GM23248 (cell line): ENCODE measurements at regions not wholly inside any gene's neighbourhood (a gene's known extent, or its start where the extent isn't known, plus 50 kb on each side); places are given as distances from the start of the nearest gene placed in this dataset.

Experiments
- DNase-seq: peaks from one replicate; pipeline ENCODE4 v3.0.0-alpha.2; 2015
- H2AFZ ChIP-seq: fragments of 200-600 bp; sonication (generic); 2 replicates; pipeline ENCODE4 v1.6.1; 2016; ENCODE audit warnings: antibody characterized with exemption
- H3F3A ChIP-seq: fragments of 200-600 bp; sonication (generic); 2 replicates; pipeline ENCODE4 v1.6.1; 2016; ENCODE audit warnings: mild to moderate bottlenecking, antibody characterized with exemption, mixed run types; ENCODE audit not compliant: insufficient read depth
- H3K27ac ChIP-seq: fragments of 200-600 bp; sonication (generic); 2 replicates; pipeline ENCODE4 v1.5.1; 2016; ENCODE audit warnings: mild to moderate bottlenecking
- H3K27me3 ChIP-seq: fragments of 200-600 bp; sonication (generic); replicated peaks from 2 replicates; pipeline ENCODE4 v1.6.1; 2016; ENCODE audit warnings: mild to moderate bottlenecking; ENCODE audit not compliant: insufficient read depth
- H3K36me3 ChIP-seq: fragments of 200-600 bp; sonication (generic); 2 replicates; pipeline ENCODE4 v1.6.1; 2016; ENCODE audit warnings: low read depth, mild to moderate bottlenecking
- H3K4me1 ChIP-seq: fragments of 200-600 bp; sonication (generic); 2 replicates; pipeline ENCODE4 v1.6.1; 2016; ENCODE audit warnings: mild to moderate bottlenecking; ENCODE audit not compliant: insufficient read depth
- H3K4me2 ChIP-seq: fragments of 200-600 bp; sonication (generic); one replicate; pipeline ENCODE4 v1.6.1; 2016; ENCODE audit warnings: mild to moderate bottlenecking; ENCODE audit not compliant: unreplicated experiment
- H3K4me3 ChIP-seq: fragments of 200-600 bp; sonication (generic); 2 replicates; pipeline ENCODE4 v1.5.1; 2016; ENCODE audit warnings: mild to moderate bottlenecking
- H3K79me2 ChIP-seq: fragments of 200-600 bp; sonication (generic); 2 replicates; pipeline ENCODE4 v1.6.1; 2016; ENCODE audit warnings: mild to moderate bottlenecking; ENCODE audit not compliant: insufficient read depth
- H3K9ac ChIP-seq: fragments of 200-600 bp; sonication (generic); 2 replicates; pipeline ENCODE4 v1.6.1; 2016; ENCODE audit warnings: mild to moderate bottlenecking
- H3K9me2 ChIP-seq: fragments of 200-600 bp; sonication (generic); 2 replicates; pipeline ENCODE4 v1.6.1; 2016; ENCODE audit warnings: mixed run types, mild to moderate bottlenecking, moderate library complexity; ENCODE audit not compliant: insufficient read depth
- H3K9me3 ChIP-seq: fragments of 200-600 bp; sonication (generic); one replicate; pipeline ENCODE4 v1.6.1; 2017; ENCODE audit warnings: low read depth
- H4K20me1 ChIP-seq: fragments of 200-600 bp; sonication (generic); 2 replicates; pipeline ENCODE4 v1.6.0; 2016; ENCODE audit not compliant: insufficient read depth
- EZH2 ChIP-seq: fragments of 200-600 bp; sonication (generic); IDR thresholded peaks from 2 replicates; pipeline ENCODE4 v1.6.1; 2018; ENCODE audit warnings: antibody characterized with exemption, mild to moderate bottlenecking; ENCODE audit not compliant: insufficient read depth, poor library complexity, severe bottlenecking
- EZH2phosphoT487 ChIP-seq: fragments of 200-600 bp; sonication (generic); IDR thresholded peaks from 2 replicates; pipeline ENCODE4 v1.6.1; 2018; ENCODE audit warnings: antibody characterized with exemption, moderate library complexity, mild to moderate bottlenecking, low read depth; ENCODE audit not compliant: insufficient read depth
- WGBS, 2 experiments: methylation state at CpG; one replicate each; pipeline ENCODE4 v1.1.6; 2015 to 2017; ENCODE audit warnings: low lambda C conversion rate in 2 of 2, low coverage in 1 of 2; ENCODE audit errors: missing lambda C conversion rate in 2 of 2; 5-methylcytosine and 5-hydroxymethylcytosine counted together
- in situ Hi-C: fragments of 300-500 bp; cut with MboI; formaldehyde crosslinking; loops from 2 replicates; pipeline ENCODE4 v1.15.0; 2020

DNA sequence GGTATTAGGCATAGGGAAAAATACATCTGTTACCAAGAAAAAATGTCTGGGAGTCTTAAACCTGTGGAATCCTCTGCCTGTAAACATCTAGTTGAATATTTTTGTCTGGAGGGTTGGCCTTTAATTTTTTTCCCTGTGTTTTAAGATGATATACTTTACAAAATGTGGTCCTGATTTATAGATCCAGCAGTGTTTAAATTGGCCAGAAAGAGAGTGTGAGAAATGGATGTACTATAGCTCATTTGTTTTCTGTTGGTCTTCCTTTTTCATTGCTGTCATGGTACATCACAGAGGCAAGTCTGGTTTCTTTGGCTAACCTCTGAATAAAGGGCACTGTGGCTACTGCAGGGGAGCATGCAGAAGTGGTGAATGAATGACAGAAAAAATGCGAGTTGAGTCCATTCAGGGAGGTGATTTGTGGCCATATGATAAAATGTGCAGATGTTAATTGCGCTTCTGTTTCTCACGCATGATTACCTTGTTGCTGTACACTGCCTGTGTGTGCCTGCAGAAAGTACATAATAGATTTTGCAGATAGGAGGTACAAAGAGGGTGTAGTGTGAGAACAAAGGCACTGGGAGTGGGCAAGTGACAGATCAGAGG, 150.0 kb downstream of the NFKBIZ start:
- no peak for DNase-seq
- Histone ChIP-seq H3K9me2 (no peaks in the 10 kb centered on the region), H3K4me1 (peaks cover 19% of the 10 kb centered on the region), H3K9me3 (no peaks in the 10 kb centered on the region), H3K4me2 (no peak overlapping the region), H3K4me3 (no peak overlapping the region), H3K9ac (no peak overlapping the region), H3K36me3 (no peaks in the 10 kb centered on the region), H3K27me3 (no peaks in the 10 kb centered on the region), H2AFZ (no peak overlapping the region), H3F3A (peaks cover 7% of the 10 kb centered on the region; the same call in 1 of the 2 replicates), H3K79me2 (no peaks in the 10 kb centered on the region), H4K20me1 (no peaks in the 10 kb centered on the region), H3K27ac (no peak overlapping the region)
- 74 to 77% methylated on average over 3 of the region's 3 CpGs for WGBS, 2 experiments
- TF ChIP-seq EZH2phosphoT487, result no peak
- TF ChIP-seq EZH2, result no peak
- in situ Hi-C loops, result no loop called here

DNA sequence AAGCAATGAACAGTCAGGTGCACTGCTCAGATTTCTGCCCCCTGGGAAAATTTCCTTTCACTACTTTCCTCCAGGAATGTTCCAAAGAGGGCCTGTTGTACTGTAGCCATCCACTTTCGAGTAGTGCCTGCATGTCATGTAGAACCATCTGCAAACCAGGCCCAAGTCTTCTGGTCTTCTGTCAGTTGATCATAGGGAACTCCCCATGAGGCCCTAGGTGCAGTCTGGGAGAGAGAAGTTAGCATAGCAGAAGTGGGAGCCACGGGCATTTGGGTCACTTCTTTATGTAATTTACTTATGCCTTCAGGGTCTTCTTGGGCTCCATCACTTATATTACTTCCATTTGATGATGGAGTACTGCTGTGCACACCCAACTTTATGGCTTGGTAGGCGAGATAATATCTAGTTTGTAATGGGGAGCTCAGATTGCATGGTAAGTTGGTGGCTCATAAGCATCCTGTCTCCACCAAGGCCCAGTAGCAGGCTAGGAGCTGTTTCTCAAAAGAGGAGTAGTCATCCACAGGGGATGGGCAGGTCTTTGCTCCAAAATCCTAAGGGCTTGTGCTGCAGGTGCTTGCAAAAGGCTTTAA, 151.4 kb downstream of the NFKBIZ start:
- in situ Hi-C loops, result no loop called here
- no peaks in the 10 kb centered on the region for H3K36me3 ChIP-seq
- no peaks in the 10 kb centered on the region for H3K27me3 ChIP-seq
- no peak overlapping the region for H3K4me2 ChIP-seq
- no peak overlapping the region for H2AFZ ChIP-seq
- no peak overlapping the region for H3K9ac ChIP-seq
- peaks cover 19% of the 10 kb centered on the region for H3K4me1 ChIP-seq
- no peaks in the 10 kb centered on the region for H3K79me2 ChIP-seq
- H3K9me3 ChIP-seq, result no peaks in the 10 kb centered on the region
- H3K9me2 ChIP-seq, result no peaks in the 10 kb centered on the region
- no peak overlapping the region for H3K27ac ChIP-seq
- TF ChIP-seq EZH2phosphoT487 (no peak), EZH2 (no peak)
- H3K4me3 ChIP-seq, result no peak overlapping the region
- WGBS, 2 experiments, result 84 to 88% methylated on average over 3 of the region's 3 CpGs
- H4K20me1 ChIP-seq, result no peaks in the 10 kb centered on the region
- peaks cover 12% of the 10 kb centered on the region for H3F3A ChIP-seq
- DNase-seq, result no peak

DNA sequence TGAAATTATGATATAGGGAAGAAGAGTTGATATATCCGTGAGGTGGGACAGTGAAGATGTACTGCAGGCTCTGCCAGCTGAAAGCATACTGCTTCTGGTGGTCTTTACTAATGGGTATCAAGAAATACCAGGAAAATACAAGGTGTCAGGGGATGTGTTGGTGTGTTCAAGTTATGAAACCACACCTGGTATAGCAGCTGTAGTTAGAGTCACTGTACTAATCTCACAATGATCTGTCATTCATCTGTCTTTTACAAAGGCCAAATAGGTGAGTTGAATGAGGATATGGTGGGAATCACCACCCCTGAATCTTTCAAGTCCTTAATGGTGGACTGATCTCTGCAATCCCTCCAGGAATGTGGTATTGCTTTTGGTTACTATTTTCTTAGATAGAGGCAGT, 152.7 kb downstream of the NFKBIZ start:
- no peak overlapping the region for H3K4me2 ChIP-seq
- H3K9ac ChIP-seq, result no peak overlapping the region
- H3K9me3 ChIP-seq, result no peaks in the 10 kb centered on the region
- no peaks in the 10 kb centered on the region for H4K20me1 ChIP-seq
- whole genome bisulfite sequencing, 2 experiments, result 83 to 85% methylated on average over 1 of the region's 1 CpG
- no peak for DNase-seq
- TF ChIP-seq EZH2, result no peak
- no peak for TF ChIP-seq EZH2phosphoT487
- in situ Hi-C loops, result no loop called here
- H3K79me2 ChIP-seq, result no peaks in the 10 kb centered on the region
- no peak overlapping the region for H3K4me3 ChIP-seq
- H3K27me3 ChIP-seq, result no peaks in the 10 kb centered on the region
- no peaks in the 10 kb centered on the region for H3K9me2 ChIP-seq
- H3F3A ChIP-seq, result peaks cover 18% of the 10 kb centered on the region
- H3K36me3 ChIP-seq, result no peaks in the 10 kb centered on the region
- no peak overlapping the region for H3K27ac ChIP-seq
- peaks cover 26% of the 10 kb centered on the region for H3K4me1 ChIP-seq
- H2AFZ ChIP-seq, result no peak overlapping the region

DNA sequence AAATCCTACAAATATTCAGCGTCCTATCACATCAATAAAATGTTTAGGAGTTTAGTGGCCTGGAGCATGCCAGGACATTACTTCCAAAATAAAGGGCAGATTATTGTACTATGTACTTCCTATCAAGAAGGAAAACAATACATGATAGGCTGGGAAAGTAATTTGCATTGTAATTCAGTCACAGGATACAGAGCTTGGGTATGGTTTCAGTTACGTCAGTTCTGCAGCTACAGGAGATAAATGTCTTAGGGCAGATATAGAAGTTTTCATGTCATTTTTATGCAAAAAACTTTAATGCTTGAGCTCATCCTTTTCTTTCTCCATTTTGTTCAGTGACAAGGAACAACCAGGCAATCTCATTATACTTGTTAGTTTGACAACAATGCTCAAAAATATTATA, 155.2 kb downstream of the NFKBIZ start:
- Histone ChIP-seq H3K4me1 (peaks cover 22% of the 10 kb centered on the region), H3K4me3 (no peak overlapping the region), H3K9me2 (no peaks in the 10 kb centered on the region), H4K20me1 (no peaks in the 10 kb centered on the region), H3K36me3 (no peaks in the 10 kb centered on the region), H3K9ac (no peak overlapping the region), H3K4me2 (no peak overlapping the region), H3F3A (peaks cover 22% of the 10 kb centered on the region), H3K27ac (no peak overlapping the region), H3K79me2 (no peaks in the 10 kb centered on the region), H3K27me3 (no peaks in the 10 kb centered on the region), H3K9me3 (no peaks in the 10 kb centered on the region), H2AFZ (no peak overlapping the region)
- no peak for DNase-seq
- TF ChIP-seq EZH2 (no peak), EZH2phosphoT487 (no peak)
- 98% methylated on average over 2 of the region's 2 CpGs for WGBS, 2 experiments
- in situ Hi-C loops, result no loop called here

DNA sequence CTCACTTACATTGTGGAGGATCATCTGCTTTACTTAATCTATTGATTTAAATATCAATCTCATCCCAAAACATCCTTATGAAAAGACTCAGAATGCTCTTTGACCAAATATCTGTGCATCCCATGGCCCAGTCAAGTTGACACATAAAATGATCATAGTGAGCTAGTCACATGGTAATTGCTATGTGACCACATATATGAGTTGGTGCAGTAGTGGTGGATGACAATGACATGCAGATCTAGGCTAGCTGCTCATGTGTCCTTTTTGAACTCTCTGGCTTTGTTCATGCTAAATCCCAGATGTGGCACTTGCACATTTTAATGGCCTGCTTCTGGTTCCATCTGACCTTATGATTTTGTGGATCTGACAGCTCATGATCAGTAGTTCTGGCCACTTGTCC, 156.2 kb downstream of the NFKBIZ start:
- H2AFZ ChIP-seq, result no peak overlapping the region
- H3K36me3 ChIP-seq, result no peaks in the 10 kb centered on the region
- H4K20me1 ChIP-seq, result no peaks in the 10 kb centered on the region
- H3K79me2 ChIP-seq, result no peaks in the 10 kb centered on the region
- no peaks in the 10 kb centered on the region for H3K27me3 ChIP-seq
- no peak overlapping the region for H3K9ac ChIP-seq
- peaks cover 22% of the 10 kb centered on the region for H3F3A ChIP-seq
- no peaks in the 10 kb centered on the region for H3K9me3 ChIP-seq
- DNase-seq, result no peak
- H3K4me3 ChIP-seq, result no peak overlapping the region
- H3K4me1 ChIP-seq, result peaks cover 22% of the 10 kb centered on the region
- H3K9me2 ChIP-seq, result no peaks in the 10 kb centered on the region
- H3K27ac ChIP-seq, result no peak overlapping the region
- TF ChIP-seq EZH2, result no peak
- no peak for TF ChIP-seq EZH2phosphoT487
- in situ Hi-C loops, result no loop called here
- H3K4me2 ChIP-seq, result no peak overlapping the region
